Right ventricle myocardium superior (tissue), 1 donor: ENCODE measurements at regions not wholly inside any gene's neighbourhood (a gene's known extent, or its start where the extent isn't known, plus 50 kb on each side); places are given as distances from the start of the nearest gene placed in this dataset.

Experiments
- ATAC-seq: fragments of 200-7000 bp; cut with Tn5 transposase; one replicate; pipeline ENCODE4 v1.9.1; 2020; ENCODE audit warnings: mild to moderate bottlenecking; ENCODE audit not compliant: poor library complexity
- DNase-seq: peaks from one replicate; pipeline ENCODE4 v3.0.0-alpha.2; 2020
- intact Hi-C: fragments of 100-400 bp; cut with DNase I; formaldehyde crosslinking; loops from one replicate; pipeline ENCODE4 v1.11.2; 2022
- donor health status: DM: no; HTN: yes; CAD: no; lungs with severe emphysema.

- intact Hi-C loops: no loop called here
- no peak for ATAC-seq
- no peak for DNase-seq
Measured at GRCh38 chr6:156379392-156380289, 397.5 kb upstream of the ARID1B start.

- DNase-seq: no peak
- ATAC-seq: no peak
- intact Hi-C loops: no loop called here
Measured at GRCh38 chr6:156378853-156379252, 398.3 kb upstream of the ARID1B start.

DNA sequence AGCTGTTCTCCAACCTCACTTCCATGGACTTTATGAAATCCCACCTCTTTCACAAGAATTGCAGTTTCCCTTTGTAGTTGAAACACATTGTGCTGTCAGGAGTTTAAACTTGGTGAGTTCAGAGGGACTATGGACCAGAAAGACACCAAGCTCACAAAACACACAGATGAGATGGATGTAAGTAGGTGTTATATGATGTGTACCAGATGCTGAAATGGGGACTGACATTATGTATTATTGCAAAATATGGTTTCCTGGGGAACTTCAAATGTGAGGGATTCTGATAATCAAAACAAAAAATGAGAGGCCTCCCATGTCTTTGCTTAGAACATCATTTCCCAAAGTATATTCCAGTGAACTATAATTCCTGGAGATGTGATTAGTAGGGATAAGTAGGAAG is 401.1 kb upstream of the ARID1B start:
- ATAC-seq (no peak), DNase-seq (no peak)
- intact Hi-C loops: no loop called here

DNA sequence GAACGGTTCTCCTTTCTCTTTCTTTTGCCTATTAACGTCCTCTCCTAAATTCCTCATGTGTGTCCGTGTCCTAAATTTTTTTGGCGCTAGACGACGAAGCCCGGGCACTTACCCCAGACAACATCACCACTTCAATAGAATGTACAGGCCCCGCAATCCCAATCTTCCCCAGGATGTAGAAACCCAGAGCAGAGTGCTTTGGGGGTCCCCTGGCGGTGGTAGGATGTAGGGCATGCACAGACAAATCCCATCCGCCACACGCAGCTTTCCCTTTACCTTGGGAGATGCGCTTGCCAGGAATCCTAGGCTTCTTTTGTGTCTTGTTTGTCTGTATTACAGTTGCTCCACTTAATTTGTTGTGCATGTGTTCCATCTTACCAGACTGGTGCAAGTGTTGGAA is 417.3 kb upstream of the ARID1B start:
- ATAC-seq: no peak
- intact Hi-C loops: no loop called here
- DNase-seq: no peak

- no peak for DNase-seq
- intact Hi-C loops: no loop called here
- ATAC-seq: no peak
Measured at GRCh38 chr6:156352861-156353260, 424.3 kb upstream of the ARID1B start.

DNA sequence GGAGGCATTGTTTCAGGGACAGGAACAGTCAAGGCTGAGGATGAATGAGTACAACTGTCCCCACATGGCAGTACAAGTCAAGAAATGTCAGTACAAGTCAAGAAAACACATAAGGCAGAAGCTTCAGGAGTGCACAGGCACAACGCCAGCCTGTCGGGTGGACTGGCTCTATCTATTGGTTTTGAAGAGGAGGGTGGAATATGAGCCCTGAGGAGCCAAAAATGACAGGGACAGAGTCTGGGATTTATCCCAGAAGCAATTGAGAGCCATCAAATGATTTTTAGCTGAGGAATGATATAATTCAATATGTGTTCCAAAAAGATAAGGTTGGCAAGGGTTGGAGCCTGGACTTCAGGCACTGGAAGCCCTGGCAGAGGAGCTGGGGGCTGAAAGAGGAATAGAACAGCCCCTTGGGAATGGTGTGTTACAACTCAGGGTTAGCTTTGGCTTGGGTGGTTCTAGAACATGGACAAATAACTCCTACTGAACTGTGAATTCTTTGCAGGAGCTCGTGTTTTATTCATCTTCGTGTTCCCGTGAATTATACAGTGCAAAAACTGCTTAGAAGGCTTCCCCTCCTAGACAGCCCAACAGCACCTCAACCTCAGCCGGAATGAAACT is 425.7 kb upstream of the ARID1B start:
- DNase-seq (peak; percentile 42), ATAC-seq (no peak)
- intact Hi-C loops: no loop called here

- DNase-seq (no peak), ATAC-seq (no peak)
- intact Hi-C loops: no loop called here
Measured at GRCh38 chr6:156350337-156350736, 426.8 kb upstream of the ARID1B start.

DNA sequence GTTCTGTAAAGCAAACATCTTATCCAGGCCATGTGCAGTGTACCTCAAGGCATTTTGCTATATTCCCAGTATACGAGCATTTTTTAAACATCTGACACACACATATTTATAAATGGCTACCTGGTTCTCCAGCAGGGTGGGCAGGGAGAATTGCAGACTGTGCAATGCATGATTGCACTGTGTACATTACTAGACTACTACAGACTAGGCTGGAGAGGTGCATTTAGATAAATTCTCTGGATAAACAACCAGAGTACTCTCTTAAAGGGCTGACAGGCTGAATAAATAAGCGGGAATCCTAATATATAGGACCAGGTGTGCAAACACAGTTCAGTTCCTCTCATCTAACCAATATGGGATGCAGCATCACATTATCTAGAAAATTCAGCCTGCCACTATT is 428.3 kb upstream of the ARID1B start:
- no peak for ATAC-seq
- intact Hi-C loops: no loop called here

DNA sequence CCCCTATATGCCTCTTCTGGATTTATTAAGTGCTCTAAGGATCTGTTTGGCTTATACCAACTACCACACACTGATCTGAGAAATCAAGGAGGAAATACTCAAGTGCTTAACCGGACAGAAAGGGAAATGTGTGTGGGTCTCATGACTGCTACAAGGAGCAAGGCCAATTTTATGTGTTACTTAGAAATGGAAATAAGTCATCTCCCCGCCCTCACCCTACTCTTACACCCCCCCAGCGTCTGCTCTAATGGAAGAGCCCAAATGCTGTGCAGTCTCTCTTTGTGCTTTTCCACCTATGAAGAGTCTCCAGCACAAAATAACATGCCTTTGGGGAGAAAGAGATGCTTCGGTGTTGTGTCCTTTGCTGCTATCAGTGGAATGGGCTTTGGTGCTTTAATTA is 428.8 kb upstream of the ARID1B start:
- no peak for ATAC-seq
- no peak for DNase-seq

More for the DNA sequence above, 428.3 kb upstream of the ARID1B start:
- no peak for DNase-seq

GRCh38 chr6:156347656-156348055 is 429.5 kb upstream of the ARID1B start:
- peak; percentile 46 for ATAC-seq
- DNase-seq: peak; percentile 42
- intact Hi-C loops: no loop called here

More for the DNA sequence above, 428.8 kb upstream of the ARID1B start:
- intact Hi-C loops: no loop called here

DNA sequence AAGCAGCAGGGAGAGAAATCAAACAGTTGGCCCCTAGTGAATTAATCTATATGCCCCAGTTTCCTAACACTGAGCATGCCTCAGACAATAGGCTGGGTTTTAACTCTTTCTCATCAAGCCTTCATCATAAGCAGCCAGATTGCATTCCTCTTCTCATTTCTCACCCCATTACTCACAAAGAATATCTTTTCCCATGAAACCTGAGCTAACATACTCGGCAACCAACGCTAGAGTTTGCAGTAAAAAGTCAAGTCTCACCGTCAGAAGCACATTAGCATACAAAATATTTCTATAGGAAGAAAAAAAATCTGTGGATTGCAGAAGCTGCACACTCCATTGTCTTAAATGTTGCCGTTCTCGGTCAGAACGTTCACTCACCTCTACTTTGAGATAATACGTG is 429.9 kb upstream of the ARID1B start:
- DNase-seq (no peak), ATAC-seq (no peak)
- intact Hi-C loops: no loop called here

GRCh38 chr6:156345700-156346099 is 431.5 kb upstream of the ARID1B start:
- no peak for ATAC-seq
- intact Hi-C loops: no loop called here
- no peak for DNase-seq

DNA sequence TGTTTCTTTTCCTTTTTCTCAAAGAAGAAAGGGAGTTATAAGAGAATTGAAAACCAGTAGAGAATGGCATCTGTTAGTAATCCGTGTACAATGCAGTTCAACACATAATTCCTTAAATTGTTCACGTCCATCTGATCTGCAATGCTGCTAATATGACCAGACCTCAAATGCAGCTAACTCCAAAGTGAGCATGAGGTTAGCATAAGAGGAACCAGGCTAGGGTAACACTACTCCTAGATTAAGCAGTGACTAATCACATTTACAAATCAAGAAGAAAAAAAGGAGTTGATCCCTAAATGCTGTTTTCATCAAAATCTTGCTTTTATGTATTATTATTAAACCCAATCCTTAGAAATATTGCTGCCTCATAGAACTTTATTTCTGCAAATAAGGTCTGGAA is 432.7 kb upstream of the ARID1B start:
- no peak for DNase-seq
- ATAC-seq: no peak
- intact Hi-C loops: no loop called here

DNA sequence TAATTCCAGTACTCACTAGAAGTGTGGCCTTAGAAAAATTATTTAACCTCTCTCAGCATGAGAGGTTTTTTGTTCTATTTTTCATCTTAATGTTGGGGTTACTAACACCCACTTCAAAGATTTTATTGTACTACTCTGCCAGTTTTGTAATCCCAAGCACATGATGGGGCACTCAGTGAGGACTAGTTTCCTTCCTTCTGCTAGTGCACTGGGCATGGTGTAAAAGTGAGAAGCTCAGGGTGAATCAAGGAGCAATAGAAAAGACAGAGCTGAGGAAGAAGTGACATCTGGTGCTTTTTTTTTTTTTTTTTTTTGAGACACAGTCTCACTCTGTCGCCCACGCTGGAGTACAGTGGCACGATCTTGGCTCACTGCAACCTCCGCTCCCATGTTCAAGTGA is 439.4 kb upstream of the ARID1B start:
- DNase-seq: no peak
- ATAC-seq: no peak
- intact Hi-C loops: no loop called here

GRCh38 chr6:156336733-156337132 is 440.4 kb upstream of the ARID1B start:
- intact Hi-C loops: no loop called here
- DNase-seq: no peak
- no peak for ATAC-seq

GRCh38 chr6:156336089-156336488 is 441.1 kb upstream of the ARID1B start:
- ATAC-seq (no peak), DNase-seq (no peak)
- intact Hi-C loops: no loop called here

DNA sequence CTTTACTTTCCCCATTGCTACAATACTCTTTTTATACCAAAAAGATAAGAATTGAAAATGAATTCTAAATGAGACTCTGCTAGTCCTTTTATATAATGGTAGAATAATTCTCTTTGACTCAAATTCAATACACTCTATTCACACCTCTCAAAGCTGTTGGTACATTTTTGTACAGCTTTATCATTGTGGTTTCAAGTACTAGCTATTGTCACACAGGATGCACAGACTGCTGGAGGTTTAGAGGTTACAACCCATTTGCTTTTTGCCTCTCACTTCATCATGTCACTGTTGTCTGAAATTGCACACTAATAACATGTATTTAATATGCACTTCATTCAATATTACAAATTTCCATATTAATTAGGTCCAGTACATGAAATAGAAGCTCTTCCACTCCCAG is 442.2 kb upstream of the ARID1B start:
- DNase-seq (no peak), ATAC-seq (no peak)
- intact Hi-C loops: no loop called here

- DNase-seq: no peak
- intact Hi-C loops: no loop called here
- no peak for ATAC-seq
Measured at GRCh38 chr6:156319707-156320106, 457.5 kb upstream of the ARID1B start.

- no peak for ATAC-seq
- intact Hi-C loops: no loop called here
- DNase-seq: no peak
Measured at GRCh38 chr6:156316583-156317125, 460.5 kb upstream of the ARID1B start.

- no peak for DNase-seq
- intact Hi-C loops: no loop called here
- no peak for ATAC-seq
Measured at GRCh38 chr6:156315146-156315545, 462.0 kb upstream of the ARID1B start.
